ENCODE measurements at regions not wholly inside any gene's neighbourhood (a gene's known extent, or its start where the extent isn't known, plus 50 kb on each side); places are given as distances from the start of the nearest gene placed in this dataset.

GRCh38 chr13:111853721-111854120 is 213.2 kb upstream of the SOX1 start (continued):
- TF ChIP-seq ATF2 (IDR thresholded peaks at IDR 0.05; ENCODE audit: low read length) (no peak), NRF1 (IDR thresholded peaks at IDR 0.05; ENCODE audit: low read depth, low read length) (no peak), SP1 (IDR thresholded peaks at IDR 0.05; ENCODE audit: low read depth, low read length) (no peak), SAP30 (IDR thresholded peaks at IDR 0.05; ENCODE audit: insufficient read depth, insufficient replicate concordance, low read length) (no peak), JUN (IDR thresholded peaks at IDR 0.05; ENCODE audit: low read depth, low read length) (no peak), FOSL1 (IDR thresholded peaks at IDR 0.05; ENCODE audit: insufficient read depth, low read depth, low read length) (no peak), RAD21 (IDR thresholded peaks at IDR 0.05 in 1 of 2, conservative IDR thresholded peaks at IDR 0.05 in 1 of 2; ENCODE audit: low read depth in 2 of 2, low read length in 2 of 2) (no peak)
